Chondrocyte (in vitro differentiated cells): ENCODE measurements at regions not wholly inside any gene's neighbourhood (a gene's known extent, or its start where the extent isn't known, plus 50 kb on each side); places are given as distances from the start of the nearest gene placed in this dataset.

Source experiments
- DNase-seq: peaks from one replicate; pipeline ENCODE4 v3.0.0; 2021; ENCODE audit warnings: mixed read lengths, low spot score
- H3K27ac Mint-ChIP-seq: one replicate; pipeline ENCODE4 v1.8.0; 2021; ENCODE audit warnings: mild to moderate bottlenecking, moderate library complexity, mixed read lengths; ENCODE audit not compliant: unreplicated experiment
- H3K27me3 Mint-ChIP-seq: 2 replicates; pipeline ENCODE4 v1.8.0; 2021; ENCODE audit warnings: low read depth, mixed read lengths
- H3K36me3 Mint-ChIP-seq: 2 replicates; pipeline ENCODE4 v1.8.0; 2021; ENCODE audit warnings: low read depth, mixed read lengths
- H3K4me1 Mint-ChIP-seq: 2 replicates; pipeline ENCODE4 v1.8.0; 2021; ENCODE audit warnings: low read depth, mild to moderate bottlenecking, mixed read lengths
- H3K4me3 Mint-ChIP-seq: one replicate; pipeline ENCODE4 v1.8.0; 2021; ENCODE audit warnings: mild to moderate bottlenecking, moderate library complexity, mixed read lengths; ENCODE audit not compliant: unreplicated experiment
- H3K9me3 Mint-ChIP-seq: 2 replicates; pipeline ENCODE4 v1.8.0; 2021; ENCODE audit warnings: low read depth, mixed read lengths
- TF ChIP-seq, protein P1 (sequence below): fragments of 200-600 bp; sonication (generic); IDR thresholded peaks from 2 replicates; pipeline ENCODE4 v1.5.0; 2021; ENCODE audit warnings: antibody characterized with exemption, mild to moderate bottlenecking, moderate library complexity

DNA sequence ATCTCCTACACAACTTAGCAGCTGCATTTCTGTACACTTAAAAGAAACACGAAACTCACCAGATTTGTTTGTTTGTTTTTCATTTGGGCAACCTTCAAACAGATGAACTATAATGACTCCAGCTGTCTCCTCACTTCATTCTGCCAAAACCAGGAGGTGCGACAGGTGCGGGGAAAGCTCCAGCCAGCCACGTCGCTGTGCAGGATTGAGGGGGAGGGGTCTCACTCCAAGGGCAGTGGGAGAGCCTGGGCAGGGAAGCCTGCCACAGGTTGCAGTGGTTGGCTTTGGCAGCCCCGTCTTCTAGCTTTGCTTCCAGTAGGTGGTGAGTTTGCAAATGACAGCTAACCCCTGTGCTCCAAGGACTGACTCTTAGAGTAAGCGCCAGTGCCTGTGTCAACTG, 215.8 kb downstream of the CEMIP2 start:
- TF ChIP-seq, protein P1, sequence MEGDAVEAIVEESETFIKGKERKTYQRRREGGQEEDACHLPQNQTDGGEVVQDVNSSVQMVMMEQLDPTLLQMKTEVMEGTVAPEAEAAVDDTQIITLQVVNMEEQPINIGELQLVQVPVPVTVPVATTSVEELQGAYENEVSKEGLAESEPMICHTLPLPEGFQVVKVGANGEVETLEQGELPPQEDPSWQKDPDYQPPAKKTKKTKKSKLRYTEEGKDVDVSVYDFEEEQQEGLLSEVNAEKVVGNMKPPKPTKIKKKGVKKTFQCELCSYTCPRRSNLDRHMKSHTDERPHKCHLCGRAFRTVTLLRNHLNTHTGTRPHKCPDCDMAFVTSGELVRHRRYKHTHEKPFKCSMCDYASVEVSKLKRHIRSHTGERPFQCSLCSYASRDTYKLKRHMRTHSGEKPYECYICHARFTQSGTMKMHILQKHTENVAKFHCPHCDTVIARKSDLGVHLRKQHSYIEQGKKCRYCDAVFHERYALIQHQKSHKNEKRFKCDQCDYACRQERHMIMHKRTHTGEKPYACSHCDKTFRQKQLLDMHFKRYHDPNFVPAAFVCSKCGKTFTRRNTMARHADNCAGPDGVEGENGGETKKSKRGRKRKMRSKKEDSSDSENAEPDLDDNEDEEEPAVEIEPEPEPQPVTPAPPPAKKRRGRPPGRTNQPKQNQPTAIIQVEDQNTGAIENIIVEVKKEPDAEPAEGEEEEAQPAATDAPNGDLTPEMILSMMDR, result no peak
- H3K9me3 Mint-ChIP-seq, result no peaks in the 10 kb centered on the region
- H3K36me3 Mint-ChIP-seq, result no peaks in the 10 kb centered on the region
- peaks cover 29% of the 10 kb centered on the region for H3K27me3 Mint-ChIP-seq
- no peak overlapping the region for H3K27ac Mint-ChIP-seq
- no peak overlapping the region for H3K4me3 Mint-ChIP-seq
- H3K4me1 Mint-ChIP-seq, result no peaks in the 10 kb centered on the region
- DNase-seq, result no peak

DNA sequence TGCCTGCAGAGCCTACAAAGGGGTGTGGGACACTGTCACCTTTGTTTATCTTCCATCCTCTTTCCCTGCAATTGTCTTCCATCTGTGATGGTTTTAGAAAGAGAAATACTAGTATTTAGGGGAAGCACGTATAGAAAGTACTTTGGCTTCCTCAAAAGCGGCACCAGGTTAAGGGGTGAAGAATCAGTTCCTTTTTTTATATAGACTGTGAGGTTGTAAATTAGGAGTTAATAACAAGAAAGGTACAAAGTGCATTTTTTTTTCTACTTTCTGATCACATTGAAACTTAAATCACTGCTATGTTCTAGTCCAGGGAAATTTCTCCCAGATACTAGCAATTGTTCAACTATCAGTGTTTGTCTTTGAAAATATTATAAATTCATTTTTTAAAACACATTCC, 219.3 kb downstream of the CEMIP2 start:
- Mint-ChIP-seq H3K36me3 (no peaks in the 10 kb centered on the region), H3K9me3 (no peaks in the 10 kb centered on the region), H3K27me3 (peaks cover 25% of the 10 kb centered on the region), H3K4me1 (no peaks in the 10 kb centered on the region), H3K27ac (no peak overlapping the region), H3K4me3 (no peak overlapping the region)
- TF ChIP-seq, protein P1, result no peak
- DNase-seq, result no peak

DNA sequence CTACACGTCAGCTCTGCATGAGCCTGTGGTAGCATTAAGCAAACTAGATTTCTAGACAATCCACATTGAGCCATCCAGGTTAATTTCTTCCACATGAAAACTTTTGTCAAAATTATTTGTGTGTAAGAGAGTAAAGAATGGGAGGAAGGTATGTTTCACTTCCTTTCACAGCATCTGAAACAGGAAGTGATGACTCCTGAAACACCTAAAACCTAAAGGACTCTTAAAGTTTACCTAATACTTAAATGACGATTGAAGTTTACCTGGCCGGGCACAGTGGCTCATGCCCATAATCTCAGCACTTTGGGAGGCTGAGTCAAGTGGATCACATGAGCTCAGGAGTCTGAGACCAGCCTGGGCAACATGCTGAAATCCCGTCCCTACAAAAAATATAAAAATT, 223.8 kb downstream of the CEMIP2 start:
- H3K4me1 Mint-ChIP-seq, result no peaks in the 10 kb centered on the region
- no peaks in the 10 kb centered on the region for H3K36me3 Mint-ChIP-seq
- no peak overlapping the region for H3K27ac Mint-ChIP-seq
- H3K4me3 Mint-ChIP-seq, result no peak overlapping the region
- H3K9me3 Mint-ChIP-seq, result no peaks in the 10 kb centered on the region
- no peak for DNase-seq
- peaks cover 30% of the 10 kb centered on the region for H3K27me3 Mint-ChIP-seq
- TF ChIP-seq, protein P1, result no peak

DNA sequence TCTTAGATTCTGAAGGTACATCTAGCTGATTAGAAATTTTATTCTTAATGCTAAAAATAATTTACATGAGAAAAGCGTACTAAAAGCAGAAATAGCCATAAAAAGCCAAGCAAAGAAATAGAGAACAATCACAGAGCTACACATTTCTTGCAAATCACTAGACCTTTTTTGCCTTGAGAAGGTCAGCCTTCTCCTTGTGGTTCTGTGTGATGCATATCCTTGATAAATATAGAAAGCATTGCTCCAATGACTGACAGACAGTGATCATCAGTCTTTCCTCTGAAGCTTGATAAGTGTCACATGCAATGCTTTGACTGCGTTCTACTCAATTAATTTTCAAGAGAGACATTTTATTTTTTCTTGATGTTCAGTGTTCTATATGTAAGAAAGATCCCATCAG, 226.9 kb downstream of the CEMIP2 start:
- H3K36me3 Mint-ChIP-seq, result no peaks in the 10 kb centered on the region
- H3K9me3 Mint-ChIP-seq, result no peaks in the 10 kb centered on the region
- DNase-seq, result no peak
- no peak overlapping the region for H3K27ac Mint-ChIP-seq
- TF ChIP-seq, protein P1, result no peak
- H3K4me1 Mint-ChIP-seq, result no peaks in the 10 kb centered on the region
- H3K4me3 Mint-ChIP-seq, result no peak overlapping the region
- H3K27me3 Mint-ChIP-seq, result peaks cover 26% of the 10 kb centered on the region

DNA sequence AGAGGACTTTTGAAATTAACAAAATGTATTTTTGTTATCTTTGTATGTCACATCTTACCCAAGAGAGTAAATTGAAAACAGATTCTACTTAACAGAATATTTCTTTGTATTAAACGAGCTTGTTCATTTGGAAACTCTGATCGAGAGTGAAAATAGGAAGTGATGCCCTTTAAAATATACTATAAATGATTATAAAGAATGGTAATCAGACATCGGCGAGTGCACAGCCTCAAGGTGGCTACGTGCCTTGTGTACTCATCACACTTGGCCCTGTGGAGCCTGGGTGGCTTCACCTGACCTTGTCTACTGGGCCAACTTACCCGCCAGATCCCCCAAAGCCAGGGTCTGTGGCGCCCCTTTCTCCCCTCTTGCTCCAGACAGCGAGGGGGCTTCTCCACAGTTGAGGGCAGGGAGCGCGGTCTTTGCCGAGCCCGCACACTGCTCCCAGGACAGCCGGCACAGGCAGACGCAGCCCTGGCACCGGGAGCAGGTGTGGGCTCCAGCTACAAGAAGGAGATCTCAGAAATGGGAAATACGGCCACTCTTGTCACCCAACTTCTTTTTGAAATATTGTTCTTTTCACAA, 243.2 kb downstream of the CEMIP2 start:
- DNase-seq, result peak; percentile 86
- Mint-ChIP-seq H3K9me3 (no peaks in the 10 kb centered on the region), H3K36me3 (no peaks in the 10 kb centered on the region), H3K4me3 (no peak overlapping the region), H3K27ac (no peak overlapping the region), H3K27me3 (no peaks in the 10 kb centered on the region), H3K4me1 (no peaks in the 10 kb centered on the region)
- TF ChIP-seq, protein P1, result no peak
